HCT116 (cell line): ENCODE measurements at regions not wholly inside any gene's neighbourhood (a gene's known extent, or its start where the extent isn't known, plus 50 kb on each side); places are given as distances from the start of the nearest gene placed in this dataset.

Experiments
- EGR1 ChIP-seq: IDR thresholded peaks from 2 replicates; pipeline ENCODE4 v1.6.1; 2012; ENCODE audit warnings: low read depth
- EZH2 ChIP-seq: fragments of 200-600 bp; sonication (generic); IDR thresholded peaks from 2 replicates; pipeline ENCODE4 v1.6.1; 2017; ENCODE audit warnings: antibody characterized with exemption, mixed run types
- POLR2A ChIP-seq: IDR thresholded peaks from 2 replicates; pipeline ENCODE4 v1.7.0; 2011; ENCODE audit warnings: borderline replicate concordance; ENCODE audit not compliant: insufficient read depth, insufficient read length; ENCODE audit errors: extremely low read depth
- POLR2AphosphoS5 ChIP-seq: IDR thresholded peaks from 2 replicates; pipeline ENCODE4 v1.6.1; 2011; ENCODE audit warnings: mild to moderate bottlenecking, low read depth, low read length, moderate library complexity
- RAD21 ChIP-seq: IDR thresholded peaks from 2 replicates; pipeline ENCODE4 v1.6.1; 2012; ENCODE audit warnings: low read depth, mild to moderate bottlenecking
- SP1 ChIP-seq: IDR thresholded peaks from 2 replicates; pipeline ENCODE4 v1.6.1; 2012; ENCODE audit warnings: low read depth
- SRF ChIP-seq: IDR thresholded peaks from 2 replicates; pipeline ENCODE4 v1.6.1; 2012; ENCODE audit warnings: low read depth
- ZNF274 ChIP-seq: fragments of 200-500 bp; sonication (Bioruptor generic); IDR thresholded peaks from 2 replicates; pipeline ENCODE4 v1.6.1; 2014; ENCODE audit warnings: mild to moderate bottlenecking, low read depth, low read length, inconsistent platforms
- TF ChIP-seq, protein P1 (sequence below), 3 experiments: fragments of 200-600 bp in 1 of 3; sonication (generic) in 1 of 3; IDR thresholded peaks in 2 of 3; conservative IDR thresholded peaks in 1 of 3; 2 replicates each; pipeline ENCODE4 v1.5.1; 2012 to 2017; ENCODE audit warnings: low read depth in 2 of 3, low read length in 2 of 3, antibody characterized with exemption in 1 of 3, borderline replicate concordance in 1 of 3, control low read depth in 1 of 3, mild to moderate bottlenecking in 1 of 3, mixed read lengths in 1 of 3, mixed run types in 1 of 3, moderate library complexity in 1 of 3; ENCODE audit not compliant: insufficient read depth in 1 of 3
- TF ChIP-seq, protein P2 (sequence below): IDR thresholded peaks from 2 replicates; pipeline ENCODE4 v1.6.1; 2012; ENCODE audit warnings: low read depth
- TF ChIP-seq, protein P3 (sequence below): IDR thresholded peaks from 2 replicates; pipeline ENCODE4 v1.6.1; 2012

DNA sequence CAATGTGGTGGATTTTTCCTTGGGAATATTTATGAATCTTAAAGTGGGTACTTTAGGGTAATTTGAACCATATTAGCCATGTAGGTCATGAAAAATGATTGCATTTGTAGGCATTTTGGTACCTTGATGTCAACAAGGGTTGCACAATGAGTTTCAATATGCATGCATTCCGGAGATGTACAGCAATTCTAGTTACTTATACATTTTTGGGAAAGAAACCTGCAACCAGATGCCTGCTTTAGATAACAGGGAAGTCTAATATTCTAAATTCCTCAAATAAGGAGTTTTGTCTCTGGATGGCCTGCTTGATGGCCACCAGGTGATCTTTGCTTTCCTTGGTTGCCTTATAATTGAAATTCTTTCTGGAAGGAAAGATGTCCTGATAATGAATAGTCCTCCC, 240.5 kb upstream of the SETMAR start:
- TF ChIP-seq, protein P1, sequence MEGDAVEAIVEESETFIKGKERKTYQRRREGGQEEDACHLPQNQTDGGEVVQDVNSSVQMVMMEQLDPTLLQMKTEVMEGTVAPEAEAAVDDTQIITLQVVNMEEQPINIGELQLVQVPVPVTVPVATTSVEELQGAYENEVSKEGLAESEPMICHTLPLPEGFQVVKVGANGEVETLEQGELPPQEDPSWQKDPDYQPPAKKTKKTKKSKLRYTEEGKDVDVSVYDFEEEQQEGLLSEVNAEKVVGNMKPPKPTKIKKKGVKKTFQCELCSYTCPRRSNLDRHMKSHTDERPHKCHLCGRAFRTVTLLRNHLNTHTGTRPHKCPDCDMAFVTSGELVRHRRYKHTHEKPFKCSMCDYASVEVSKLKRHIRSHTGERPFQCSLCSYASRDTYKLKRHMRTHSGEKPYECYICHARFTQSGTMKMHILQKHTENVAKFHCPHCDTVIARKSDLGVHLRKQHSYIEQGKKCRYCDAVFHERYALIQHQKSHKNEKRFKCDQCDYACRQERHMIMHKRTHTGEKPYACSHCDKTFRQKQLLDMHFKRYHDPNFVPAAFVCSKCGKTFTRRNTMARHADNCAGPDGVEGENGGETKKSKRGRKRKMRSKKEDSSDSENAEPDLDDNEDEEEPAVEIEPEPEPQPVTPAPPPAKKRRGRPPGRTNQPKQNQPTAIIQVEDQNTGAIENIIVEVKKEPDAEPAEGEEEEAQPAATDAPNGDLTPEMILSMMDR (IDR thresholded peaks at IDR 0.05 in 2 of 3, conservative IDR thresholded peaks at IDR 0.05 in 1 of 3; ENCODE audit: borderline replicate concordance in 1 of 3, insufficient read depth in 1 of 3, low read depth in 2 of 3, low read length in 2 of 3), result no peak
- no peak for TF ChIP-seq POLR2A
- no peak for TF ChIP-seq RAD21
- TF ChIP-seq SP1, result no peak
- TF ChIP-seq EGR1, result no peak
- TF ChIP-seq SRF, result no peak
- TF ChIP-seq ZNF274, result no peak
- TF ChIP-seq, protein P2, sequence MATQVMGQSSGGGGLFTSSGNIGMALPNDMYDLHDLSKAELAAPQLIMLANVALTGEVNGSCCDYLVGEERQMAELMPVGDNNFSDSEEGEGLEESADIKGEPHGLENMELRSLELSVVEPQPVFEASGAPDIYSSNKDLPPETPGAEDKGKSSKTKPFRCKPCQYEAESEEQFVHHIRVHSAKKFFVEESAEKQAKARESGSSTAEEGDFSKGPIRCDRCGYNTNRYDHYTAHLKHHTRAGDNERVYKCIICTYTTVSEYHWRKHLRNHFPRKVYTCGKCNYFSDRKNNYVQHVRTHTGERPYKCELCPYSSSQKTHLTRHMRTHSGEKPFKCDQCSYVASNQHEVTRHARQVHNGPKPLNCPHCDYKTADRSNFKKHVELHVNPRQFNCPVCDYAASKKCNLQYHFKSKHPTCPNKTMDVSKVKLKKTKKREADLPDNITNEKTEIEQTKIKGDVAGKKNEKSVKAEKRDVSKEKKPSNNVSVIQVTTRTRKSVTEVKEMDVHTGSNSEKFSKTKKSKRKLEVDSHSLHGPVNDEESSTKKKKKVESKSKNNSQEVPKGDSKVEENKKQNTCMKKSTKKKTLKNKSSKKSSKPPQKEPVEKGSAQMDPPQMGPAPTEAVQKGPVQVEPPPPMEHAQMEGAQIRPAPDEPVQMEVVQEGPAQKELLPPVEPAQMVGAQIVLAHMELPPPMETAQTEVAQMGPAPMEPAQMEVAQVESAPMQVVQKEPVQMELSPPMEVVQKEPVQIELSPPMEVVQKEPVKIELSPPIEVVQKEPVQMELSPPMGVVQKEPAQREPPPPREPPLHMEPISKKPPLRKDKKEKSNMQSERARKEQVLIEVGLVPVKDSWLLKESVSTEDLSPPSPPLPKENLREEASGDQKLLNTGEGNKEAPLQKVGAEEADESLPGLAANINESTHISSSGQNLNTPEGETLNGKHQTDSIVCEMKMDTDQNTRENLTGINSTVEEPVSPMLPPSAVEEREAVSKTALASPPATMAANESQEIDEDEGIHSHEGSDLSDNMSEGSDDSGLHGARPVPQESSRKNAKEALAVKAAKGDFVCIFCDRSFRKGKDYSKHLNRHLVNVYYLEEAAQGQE, result no peak
- TF ChIP-seq, protein P3, sequence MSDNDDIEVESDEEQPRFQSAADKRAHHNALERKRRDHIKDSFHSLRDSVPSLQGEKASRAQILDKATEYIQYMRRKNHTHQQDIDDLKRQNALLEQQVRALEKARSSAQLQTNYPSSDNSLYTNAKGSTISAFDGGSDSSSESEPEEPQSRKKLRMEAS, result no peak
- TF ChIP-seq POLR2AphosphoS5, result no peak
- no peak for TF ChIP-seq EZH2
